ENCODE measurements at regions not wholly inside any gene's neighbourhood (a gene's known extent, or its start where the extent isn't known, plus 50 kb on each side); places are given as distances from the start of the nearest gene placed in this dataset.

DNA sequence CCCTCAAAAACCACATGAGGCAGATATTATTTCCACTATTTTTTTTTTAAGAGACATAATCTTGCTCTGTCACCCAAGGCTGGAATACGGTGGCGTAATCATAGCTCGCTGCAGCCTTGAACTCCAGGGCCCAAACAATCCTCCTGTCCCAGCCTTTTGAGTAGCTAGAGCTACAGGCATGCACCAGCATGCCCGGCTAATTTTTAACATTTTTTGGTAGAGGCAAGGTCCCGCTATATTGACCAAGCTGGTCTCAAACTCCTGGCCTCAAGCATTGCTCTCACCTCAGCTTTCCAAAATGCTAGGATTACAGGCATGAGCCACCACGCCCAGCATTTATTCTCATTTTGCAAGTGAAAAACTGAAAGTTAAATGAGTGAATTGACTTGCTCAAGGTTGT, 50.8 kb upstream of the PIAS1 start:
- no peaks in the 10 kb centered on the region for H3K27me3 ChIP-seq (ENCODE audit: control insufficient read depth in 1 of 2, insufficient read depth in 2 of 2, low read length in 2 of 2)
- H3K4me3 ChIP-seq (ENCODE audit: low read depth in 1 of 2, low read length in 2 of 2) = no peak overlapping the region
- H3K9me3 ChIP-seq (ENCODE audit: control insufficient read depth in 1 of 2, low read length in 2 of 2) = no peaks in the 10 kb centered on the region

More for the DNA sequence above, 50.8 kb upstream of the PIAS1 start:
- Histone ChIP-seq H3K9ac (ENCODE audit: low read depth in 1 of 2, low read length in 2 of 2) (no peak overlapping the region), H3K36me3 (ENCODE audit: control insufficient read depth in 1 of 2, insufficient read depth in 2 of 2, low read length in 2 of 2) (no peaks in the 10 kb centered on the region), H3K27ac (ENCODE audit: low read depth, low read length) (no peak overlapping the region), H3K4me1 (ENCODE audit: control insufficient read depth in 1 of 2, insufficient read depth in 2 of 2, low read length in 2 of 2) (peaks cover under 1 to 10% of the 10 kb centered on the region in 2 donors)

Measured in duodenal mucosa (tissue), 2 donors.